H1 (cell line): ENCODE measurements at regions not wholly inside any gene's neighbourhood (a gene's known extent, or its start where the extent isn't known, plus 50 kb on each side); places are given as distances from the start of the nearest gene placed in this dataset.

Experiments used
- CTCF ChIA-PET: fragments of 300-600 bp; sonication (Branson Sonifier 250); formaldehyde crosslinking; loops from one replicate; lab custom pipeline; 2021; ENCODE audit not compliant: partially characterized antibody; lab: Charles Lee
- POLR2A ChIA-PET: fragments of 300-600 bp; sonication (Branson Sonifier 250); formaldehyde crosslinking; loops from one replicate; lab custom pipeline; 2021; ENCODE audit warnings: inconsistent platforms; ENCODE audit not compliant: partially characterized antibody; lab: Charles Lee
- DNase-seq, 2 experiments: peaks; one replicate each; pipeline versions ENCODE4 v3.0.0 to v3.0.0-alpha.2; 2010 to 2022; ENCODE audit warnings: low spot score in 2 of 2, low read depth in 1 of 2, mixed read lengths in 1 of 2
- FAIRE-seq: peaks from 2 replicates; lab custom pipeline; 2011; peaks lifted over from hg19 to GRCh38; lab: Jason Lieb, UNC
- H2AFZ ChIP-seq: 2 replicates; pipeline ENCODE4 v1.8.1; 2012; ENCODE audit warnings: low read length, inconsistent platforms
- H2AK5ac ChIP-seq: 2 replicates; pipeline ENCODE4 v1.6.1; 2013; ENCODE audit warnings: low read depth, low read length
- H2BK120ac ChIP-seq: replicated peaks from 2 replicates; pipeline ENCODE3; 2013; ENCODE audit warnings: low read depth, low read length, inconsistent platforms
- H2BK12ac ChIP-seq: 2 replicates; pipeline ENCODE4 v1.6.1; 2013; ENCODE audit warnings: low read depth, low read length
- H2BK15ac ChIP-seq: 2 replicates; pipeline ENCODE4 v1.6.1; 2013; ENCODE audit warnings: low read length
- H2BK20ac ChIP-seq: 2 replicates; pipeline ENCODE4 v1.6.1; 2013; ENCODE audit warnings: low read length
- H2BK5ac ChIP-seq: 2 replicates; pipeline ENCODE4 v1.6.1; 2013; ENCODE audit warnings: low read depth, low read length
- H3K14ac ChIP-seq: 2 replicates; pipeline ENCODE4 v1.6.1; 2013; ENCODE audit warnings: inconsistent platforms; ENCODE audit not compliant: insufficient read length
- H3K18ac ChIP-seq: 2 replicates; pipeline ENCODE4 v1.6.1; 2013; ENCODE audit warnings: low read length; ENCODE audit errors: extremely low read depth
- H3K23ac ChIP-seq: 2 replicates; pipeline ENCODE4 v1.6.1; 2013; ENCODE audit warnings: inconsistent platforms; ENCODE audit not compliant: insufficient read length
- H3K23me2 ChIP-seq: 2 replicates; pipeline ENCODE4 v1.6.1; 2013; ENCODE audit warnings: low read depth, low read length
- H3K27ac ChIP-seq: 2 replicates; pipeline ENCODE4 v1.6.1; 2011; ENCODE audit warnings: low read depth, low read length, inconsistent platforms
- H3K27me3 ChIP-seq, 4 experiments: replicated peaks in 1 of 4; 1 replicate in 1 of 4; 2 replicates in 3 of 4; pipeline versions ENCODE4 v1.6.1 to v1.8.1; 2011 to 2013; ENCODE audit warnings: low read length in 3 of 4, mild to moderate bottlenecking in 3 of 4, inconsistent platforms in 2 of 4, mixed read lengths in 2 of 4, moderate library complexity in 1 of 4; ENCODE audit not compliant: control insufficient read depth in 3 of 4, insufficient read depth in 3 of 4; ENCODE audit errors: extremely low read depth in 1 of 4
- H3K36me3 ChIP-seq, 4 experiments: 2 replicates each; pipeline versions ENCODE4 v1.6.1 to v1.8.1; 2011 to 2013; ENCODE audit warnings: mild to moderate bottlenecking in 4 of 4, low read length in 3 of 4, moderate library complexity in 2 of 4, control low read depth in 1 of 4, inconsistent platforms in 1 of 4; ENCODE audit not compliant: insufficient read depth in 4 of 4, control insufficient read depth in 2 of 4
- H3K4ac ChIP-seq: replicated peaks from 2 replicates; pipeline ENCODE3; 2013; ENCODE audit warnings: low read length, low read depth, mixed read lengths, inconsistent platforms; ENCODE audit not compliant: insufficient read length
- H3K4me1 ChIP-seq, 4 experiments: replicated peaks in 1 of 4; 1 replicate in 1 of 4; 2 replicates in 3 of 4; pipeline versions ENCODE4 v1.6.1 to v1.8.1; 2011 to 2013; ENCODE audit warnings: low read length in 3 of 4, inconsistent platforms in 2 of 4, mixed read lengths in 1 of 4; ENCODE audit not compliant: insufficient read depth in 4 of 4, control insufficient read depth in 3 of 4
- H3K4me2 ChIP-seq, 2 experiments: 2 replicates each; pipeline versions ENCODE4 v1.6.1 to v1.8.1; 2011 to 2013; ENCODE audit warnings: low read depth in 2 of 2, low read length in 2 of 2, control low read depth in 1 of 2, inconsistent platforms in 1 of 2, mild to moderate bottlenecking in 1 of 2; ENCODE audit not compliant: insufficient read depth in 1 of 2
- H3K4me3 ChIP-seq, 4 experiments: fragments of 200-600, 300-600 bp in 1 of 4; sonication (generic), shearing (Covaris generic), sonication (Bioruptor Twin) in 1 of 4; 2 replicates each; pipeline versions ENCODE4 v1.5.1 to v1.8.1; 2011 to 2016; ENCODE audit warnings: low read length in 4 of 4, low read depth in 3 of 4, control low read depth in 2 of 4, inconsistent platforms in 2 of 4, mild to moderate bottlenecking in 2 of 4, mixed read lengths in 1 of 4, moderate library complexity in 1 of 4; ENCODE audit not compliant: insufficient read depth in 2 of 4; ENCODE audit errors: extremely low read depth in 1 of 4
- H3K56ac ChIP-seq: replicated peaks from 2 replicates; pipeline ENCODE3; 2013; ENCODE audit warnings: low read depth, mild to moderate bottlenecking, mixed read lengths, low read length, inconsistent platforms; ENCODE audit not compliant: insufficient read length
- H3K79me1 ChIP-seq: 2 replicates; pipeline ENCODE4 v1.6.1; 2013; ENCODE audit warnings: low read depth, low read length, control low read depth
- H3K79me2 ChIP-seq, 2 experiments: 2 replicates each; pipeline versions ENCODE4 v1.6.1 to v1.8.1; 2012 to 2013; ENCODE audit warnings: low read length in 2 of 2, mild to moderate bottlenecking in 2 of 2, inconsistent platforms in 1 of 2; ENCODE audit not compliant: insufficient read depth in 2 of 2, control insufficient read depth in 1 of 2
- H3K9ac ChIP-seq, 4 experiments: replicated peaks in 1 of 4; 1 replicate in 1 of 4; 2 replicates in 3 of 4; pipeline versions ENCODE4 v1.6.1 to v1.8.1; 2011 to 2013; ENCODE audit warnings: low read depth in 3 of 4, low read length in 3 of 4, control low read depth in 2 of 4, mild to moderate bottlenecking in 2 of 4, moderate library complexity in 2 of 4, inconsistent platforms in 1 of 4; ENCODE audit errors: extremely low read depth in 1 of 4
- H3K9me3 ChIP-seq, 2 experiments: 2 replicates each; pipeline versions ENCODE4 v1.6.1 to v1.8.1; 2012 to 2013; ENCODE audit warnings: mild to moderate bottlenecking in 2 of 2, moderate library complexity in 2 of 2, control low read depth in 1 of 2, inconsistent platforms in 1 of 2, low read depth in 1 of 2, low read length in 1 of 2, mixed read lengths in 1 of 2; ENCODE audit not compliant: insufficient read depth in 2 of 2
- H4K20me1 ChIP-seq, 2 experiments: replicated peaks in 1 of 2; 2 replicates each; pipeline versions ENCODE3 to v1.8.1; 2011 to 2013; ENCODE audit warnings: inconsistent platforms in 2 of 2, low read length in 2 of 2, mild to moderate bottlenecking in 1 of 2; ENCODE audit not compliant: insufficient read depth in 2 of 2, control insufficient read depth in 1 of 2
- H4K5ac ChIP-seq: 2 replicates; pipeline ENCODE4 v1.6.1; 2013; ENCODE audit warnings: low read length, low read depth, mixed read lengths, inconsistent platforms; ENCODE audit not compliant: insufficient read length
- H4K8ac ChIP-seq: 2 replicates; pipeline ENCODE4 v1.8.0; 2013; ENCODE audit warnings: mild to moderate bottlenecking, moderate library complexity, low read length, inconsistent platforms; ENCODE audit not compliant: insufficient read depth; ENCODE audit errors: extremely low read depth
- H4K91ac ChIP-seq: replicated peaks from 2 replicates; pipeline ENCODE3; 2013; ENCODE audit warnings: low read length, mixed read lengths, inconsistent platforms; ENCODE audit not compliant: insufficient read length
- CBX8 ChIP-seq: fragments of 300-800, 300-1000 bp; sonication (generic); IDR thresholded peaks from 2 replicates; pipeline ENCODE4 v1.7.1; 2016; ENCODE audit warnings: low read depth, low read length, borderline replicate concordance
- HDAC6 ChIP-seq: IDR thresholded peaks from one replicate; pipeline ENCODE4 v1.7.1; 2012; ENCODE audit warnings: low read depth, mild to moderate bottlenecking, inconsistent platforms, low read length, moderate library complexity
- JUND ChIP-seq: IDR thresholded peaks from 2 replicates; pipeline ENCODE4 v1.6.1; 2011; ENCODE audit warnings: mild to moderate bottlenecking, improper control_type of control experiment, low read length
- MAX ChIP-seq: IDR thresholded peaks from 2 replicates; pipeline ENCODE4 v1.6.1; 2012; ENCODE audit warnings: inconsistent platforms
- POU5F1 ChIP-seq: IDR thresholded peaks from 2 replicates; pipeline ENCODE4 v1.6.1; 2011; ENCODE audit warnings: low read depth, mild to moderate bottlenecking, low read length, moderate library complexity
- RAD21 ChIP-seq, 2 experiments: IDR thresholded peaks in 1 of 2; conservative IDR thresholded peaks in 1 of 2; 2 replicates each; pipeline ENCODE4 v1.6.1; 2011; ENCODE audit warnings: low read depth in 2 of 2, low read length in 2 of 2, improper control_type of control experiment in 1 of 2, inconsistent platforms in 1 of 2, mild to moderate bottlenecking in 1 of 2, moderate library complexity in 1 of 2
- SIN3A ChIP-seq, 2 experiments: IDR thresholded peaks in 1 of 2; conservative IDR thresholded peaks in 1 of 2; 2 replicates each; pipeline ENCODE4 v1.6.1; 2011 to 2012; ENCODE audit warnings: low read length in 2 of 2, improper control_type of control experiment in 1 of 2, low read depth in 1 of 2, mild to moderate bottlenecking in 1 of 2
- SRF ChIP-seq: IDR thresholded peaks from 2 replicates; pipeline ENCODE4 v1.6.1; 2011; ENCODE audit warnings: mild to moderate bottlenecking, low read depth, low read length, moderate library complexity
- WGBS, 2 experiments: shearing (Covaris generic) in 1 of 2; methylation state at CpG; one replicate each; pipeline versions ENCODE4 v1.1.6 to v1.1.7; 2013 to 2015; ENCODE audit warnings: low lambda C conversion rate in 2 of 2, mixed read lengths in 2 of 2, inconsistent platforms in 1 of 2, low coverage in 1 of 2, missing lambda C conversion rate in 1 of 2; ENCODE audit not compliant: insufficient replicate concordance in 2 of 2, insufficient coverage in 1 of 2, insufficient read length in 1 of 2; ENCODE audit errors: extremely low coverage in 1 of 2, missing lambda C conversion rate in 1 of 2; 5-methylcytosine and 5-hydroxymethylcytosine counted together

- POLR2A ChIA-PET: interaction anchor here (1.3 kb wide), 1 partner anchor 9 kb away, joined by 3 read pairs; no protein-coding TSS in a partner anchor
- H3K27ac ChIP-seq: no peak overlapping the region
- FAIRE-seq: no peak
- TF ChIP-seq RAD21 (IDR thresholded peaks at IDR 0.05 in 1 of 2, conservative IDR thresholded peaks at IDR 0.05 in 1 of 2; ENCODE audit: low read depth in 2 of 2, low read length in 2 of 2) (no peak), JUND (no peak), HDAC6 (no peak), POU5F1 (no peak), CBX8 (no peak), MAX (no peak), SIN3A (conservative IDR thresholded peaks at IDR 0.05 in 1 of 2, IDR thresholded peaks at IDR 0.05 in 1 of 2; ENCODE audit: low read depth in 1 of 2, low read length in 2 of 2) (no peak), SRF (no peak)
Measured at GRCh38 chr11:116472651-116473050, 300.1 kb downstream of the BUD13 start.

More at GRCh38 chr11:116472651-116473050, 300.1 kb downstream of the BUD13 start:
- Histone ChIP-seq H3K14ac (no peak overlapping the region), H3K36me3 (0 out of 8 replicates have a peak, but pooled peaks cover 0 to 3% (median 0%) of the 10 kb centered on the region in 4 experiments), H2AFZ (no peak overlapping the region), H2AK5ac (no peak overlapping the region), H3K79me1 (no peaks in the 10 kb centered on the region), H3K4ac (no peak overlapping the region), H3K23me2 (no peaks in the 10 kb centered on the region; the same call in 1 of the 2 replicates), H3K23ac (no peak overlapping the region), H4K91ac (no peak overlapping the region), H3K27me3 (no peaks in the 10 kb centered on the region; a peak in 1 of 7 replicates), H2BK12ac (no peak overlapping the region), H3K4me1 (peaks cover 2 to 8% (median 7%) of the 10 kb centered on the region in 4 experiments; a peak in 5 of 7 replicates), H3K4me2 (no peak overlapping the region), H4K20me1 (no peaks in the 10 kb centered on the region), H2BK120ac (no peak overlapping the region), H3K9me3 (peaks cover 2 to 12% of the 10 kb centered on the region in 2 experiments; a peak in 3 of 4 replicates), H3K56ac (no peak overlapping the region), H3K9ac (no peak overlapping the region), H2BK20ac (0 out of 2 replicates have a peak overlapping the region, but pooled peaks have one; percentile 19), H3K79me2 (no peaks in the 10 kb centered on the region), H2BK15ac (no peak overlapping the region), H2BK5ac (no peak overlapping the region), H3K18ac (0 out of 2 replicates have a peak overlapping the region, but pooled peaks have one; percentile 7), H4K5ac (no peak overlapping the region), H4K8ac (no peak overlapping the region), H3K4me3 (no peak overlapping the region)
- no peak for DNase-seq
- CTCF ChIA-PET: interaction anchor here (1.0 to 2.5 kb wide), 5 partner anchors 15 to 175 kb away, joined by 3 to 15 read pairs (median 7); no protein-coding TSS in a partner anchor
- 93% methylated on average over 1 of the region's 1 CpG; no CpG with 5 or more reads in 1 of the 2 experiments for WGBS, 2 experiments
